ENCODE measurements at regions not wholly inside any gene's neighbourhood (a gene's known extent, or its start where the extent isn't known, plus 50 kb on each side); places are given as distances from the start of the nearest gene placed in this dataset.
"Not testable (repeated sequence)": the region's sequence is repeated elsewhere in the genome, so short reads cannot be mapped to it uniquely, and the experiment has no call there.

DNA sequence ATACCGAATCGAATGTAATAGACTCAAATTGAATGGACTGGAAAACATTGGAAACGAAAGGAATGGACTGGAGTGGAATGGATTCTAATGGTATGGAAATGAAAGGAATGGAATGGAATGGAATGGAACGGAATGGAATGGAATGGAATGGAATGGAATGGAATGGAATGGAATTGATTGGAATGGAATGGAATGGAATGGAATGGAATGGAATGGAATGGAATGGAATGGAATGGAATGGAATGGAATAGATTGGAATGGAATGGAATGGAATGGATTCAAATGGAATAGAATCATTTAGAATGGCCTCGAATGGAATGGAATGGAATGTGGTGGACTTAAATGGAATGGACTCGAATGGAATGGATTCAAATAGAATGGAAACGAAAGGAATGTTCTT lies 1057.5 kb upstream of the USP9Y start:
- H3K36me3 Mint-ChIP-seq (ENCODE audit: low read depth) = peaks cover 14% of the 10 kb centered on the region

DNA sequence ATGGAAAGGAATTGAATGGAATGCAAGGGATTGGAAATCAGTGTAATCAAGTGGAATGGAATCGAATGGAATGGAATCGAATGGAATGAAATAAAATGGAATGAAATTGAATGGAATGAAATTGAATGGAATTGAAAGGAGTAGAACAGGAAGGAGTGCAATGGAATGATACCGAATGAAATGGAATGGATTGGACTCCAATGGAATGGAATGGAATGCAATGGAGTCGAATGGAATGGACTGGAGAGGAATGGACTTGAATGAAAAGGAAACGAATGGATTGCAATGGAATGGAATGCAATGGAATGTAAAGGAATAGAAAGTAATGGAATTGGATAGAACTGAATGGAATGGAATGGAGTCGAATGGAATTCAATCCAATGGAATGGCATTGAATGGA lies 1032.8 kb upstream of the USP9Y start:
- Mint-ChIP-seq H3K27me3 (no peaks in the 10 kb centered on the region), H3K4me3 (no peak overlapping the region), H3K9me3 (peaks cover 81% of the 10 kb centered on the region), H3K36me3 (ENCODE audit: low read depth) (peaks cover 11% of the 10 kb centered on the region), H3K4me1 (no peaks in the 10 kb centered on the region), H3K27ac (no peak overlapping the region)
- ChIA-PET POLR2A (no interaction called here), CTCF (no interaction called here)
- no peak for DNase-seq

More for the DNA sequence above, 1057.5 kb upstream of the USP9Y start:
- peaks cover 52% of the 10 kb centered on the region for H3K9me3 Mint-ChIP-seq
- POLR2A ChIA-PET, H3K4me3 Mint-ChIP-seq, CTCF ChIA-PET, H3K4me1 Mint-ChIP-seq, H3K27ac Mint-ChIP-seq, DNase-seq, H3K27me3 Mint-ChIP-seq: not testable (repeated sequence)

Data from activated CD4-positive, alpha-beta T cell treated with anti-CD3 and anti-CD28 coated beads, Interleukin-2, amount 10 ng/mL, durations not matched to agents 7 days and 5 days (primary cell).